ENCODE measurements at regions not wholly inside any gene's neighbourhood (a gene's known extent, or its start where the extent isn't known, plus 50 kb on each side); places are given as distances from the start of the nearest gene placed in this dataset.

DNA sequence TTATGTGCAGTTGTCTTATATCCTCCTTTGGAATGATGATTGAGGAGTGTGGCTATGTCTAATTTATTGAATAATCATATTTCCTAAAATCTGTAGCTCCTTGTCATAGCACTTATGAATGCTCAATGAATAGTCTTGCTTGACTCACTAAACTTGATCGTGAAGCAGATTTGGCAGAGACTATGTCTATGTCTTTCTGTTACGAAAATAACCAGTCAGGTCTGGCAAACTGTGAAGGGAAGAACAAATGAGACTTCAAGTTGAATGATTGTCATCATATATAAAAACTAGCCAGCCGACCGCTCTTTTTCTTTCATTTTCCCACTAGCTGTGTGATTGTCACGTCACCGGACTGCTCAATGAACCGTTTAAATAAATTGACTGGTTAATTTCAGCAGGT, 1303.9 kb upstream of the GJE1 start:
- DNase-seq, result no peak
- Histone ChIP-seq H3K4me1 (no peaks in the 10 kb centered on the region), H3K27me3 (ENCODE audit: low read depth) (no peaks in the 10 kb centered on the region), H3K9me3 (no peaks in the 10 kb centered on the region), H3K4me3 (no peak overlapping the region), H3K27ac (no peak overlapping the region), H3K36me3 (no peaks in the 10 kb centered on the region)
- intact Hi-C loops (cut with DNase I), result no loop called here
- no peak for ATAC-seq
- TF ChIP-seq, protein P1, sequence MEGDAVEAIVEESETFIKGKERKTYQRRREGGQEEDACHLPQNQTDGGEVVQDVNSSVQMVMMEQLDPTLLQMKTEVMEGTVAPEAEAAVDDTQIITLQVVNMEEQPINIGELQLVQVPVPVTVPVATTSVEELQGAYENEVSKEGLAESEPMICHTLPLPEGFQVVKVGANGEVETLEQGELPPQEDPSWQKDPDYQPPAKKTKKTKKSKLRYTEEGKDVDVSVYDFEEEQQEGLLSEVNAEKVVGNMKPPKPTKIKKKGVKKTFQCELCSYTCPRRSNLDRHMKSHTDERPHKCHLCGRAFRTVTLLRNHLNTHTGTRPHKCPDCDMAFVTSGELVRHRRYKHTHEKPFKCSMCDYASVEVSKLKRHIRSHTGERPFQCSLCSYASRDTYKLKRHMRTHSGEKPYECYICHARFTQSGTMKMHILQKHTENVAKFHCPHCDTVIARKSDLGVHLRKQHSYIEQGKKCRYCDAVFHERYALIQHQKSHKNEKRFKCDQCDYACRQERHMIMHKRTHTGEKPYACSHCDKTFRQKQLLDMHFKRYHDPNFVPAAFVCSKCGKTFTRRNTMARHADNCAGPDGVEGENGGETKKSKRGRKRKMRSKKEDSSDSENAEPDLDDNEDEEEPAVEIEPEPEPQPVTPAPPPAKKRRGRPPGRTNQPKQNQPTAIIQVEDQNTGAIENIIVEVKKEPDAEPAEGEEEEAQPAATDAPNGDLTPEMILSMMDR (IDR thresholded peaks at IDR 0.05), result no peak

DNA sequence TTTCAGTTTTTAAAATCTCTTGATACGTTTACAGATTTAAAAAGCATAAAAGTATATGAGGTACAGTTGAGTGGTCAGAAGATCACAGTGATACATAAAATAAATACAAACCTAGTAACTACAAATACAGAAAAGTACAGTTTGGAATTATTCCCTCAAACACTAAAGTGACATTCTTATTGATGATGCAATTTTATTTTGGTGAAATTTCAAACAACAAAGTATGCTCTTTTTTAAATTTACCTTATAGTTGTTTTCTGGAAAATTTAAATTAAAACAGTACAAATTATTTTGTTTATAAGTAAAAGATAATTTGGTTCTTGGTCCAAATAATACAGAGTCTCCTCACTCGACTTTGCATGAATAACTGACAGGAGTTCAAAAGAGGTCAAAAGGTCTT, 1305.1 kb upstream of the GJE1 start:
- TF ChIP-seq, protein P1 (IDR thresholded peaks at IDR 0.05), result no peak
- H3K4me3 ChIP-seq, result no peak overlapping the region
- no peak for DNase-seq
- no peaks in the 10 kb centered on the region for H3K4me1 ChIP-seq
- H3K27ac ChIP-seq, result no peak overlapping the region
- H3K9me3 ChIP-seq, result no peaks in the 10 kb centered on the region
- no peak for ATAC-seq
- no peaks in the 10 kb centered on the region for H3K27me3 ChIP-seq (ENCODE audit: low read depth)
- intact Hi-C loops (cut with DNase I), result no loop called here
- no peaks in the 10 kb centered on the region for H3K36me3 ChIP-seq

DNA sequence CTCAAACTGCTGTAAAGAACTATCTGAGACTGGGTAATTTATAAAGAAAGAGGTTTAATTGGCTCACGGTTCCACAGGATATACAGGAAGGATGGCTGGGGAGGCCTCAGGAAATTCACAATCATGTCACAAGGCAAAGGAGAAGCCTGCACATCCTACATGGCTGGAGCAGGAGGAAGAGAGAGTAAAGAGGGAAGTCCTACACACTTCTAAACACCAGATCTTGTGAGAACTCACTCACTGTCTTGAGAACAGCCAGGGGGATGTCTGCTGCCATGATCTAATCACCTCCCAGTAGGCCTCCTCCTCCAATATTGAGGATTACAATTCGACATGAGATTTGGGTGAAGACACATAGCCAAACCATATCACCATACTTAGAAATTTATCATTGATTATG, 1307.0 kb upstream of the GJE1 start:
- H3K27me3 ChIP-seq (ENCODE audit: low read depth), result no peaks in the 10 kb centered on the region
- no peaks in the 10 kb centered on the region for H3K9me3 ChIP-seq
- H3K4me3 ChIP-seq, result no peak overlapping the region
- intact Hi-C loops (cut with DNase I), result no loop called here
- DNase-seq (no peak), ATAC-seq (no peak)
- TF ChIP-seq, protein P1 (IDR thresholded peaks at IDR 0.05), result no peak
- H3K4me1 ChIP-seq, result no peaks in the 10 kb centered on the region
- no peaks in the 10 kb centered on the region for H3K36me3 ChIP-seq
- no peak overlapping the region for H3K27ac ChIP-seq

DNA sequence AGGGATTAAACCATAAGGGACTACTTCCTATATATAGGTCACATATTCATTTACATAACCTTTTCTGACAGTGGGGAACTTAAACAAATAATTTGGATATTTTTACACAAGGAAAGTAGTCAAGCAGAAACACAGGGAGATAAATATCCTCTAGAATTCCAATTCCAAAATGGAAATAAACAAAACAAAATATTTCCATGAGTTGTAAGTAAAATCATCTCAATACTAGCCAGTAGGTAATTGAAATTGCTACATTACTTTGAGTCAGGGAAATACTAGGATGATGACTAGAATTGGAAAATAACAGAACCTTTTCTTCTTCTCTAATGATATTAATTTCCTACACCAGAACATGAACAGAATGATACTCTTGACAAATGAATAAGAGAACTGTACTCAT, 1308.1 kb upstream of the GJE1 start:
- no peak overlapping the region for H3K4me3 ChIP-seq
- ATAC-seq (no peak), DNase-seq (no peak)
- TF ChIP-seq, protein P1 (IDR thresholded peaks at IDR 0.05), result no peak
- H3K27me3 ChIP-seq (ENCODE audit: low read depth), result no peaks in the 10 kb centered on the region
- intact Hi-C loops (cut with DNase I), result no loop called here
- H3K36me3 ChIP-seq, result no peaks in the 10 kb centered on the region
- H3K9me3 ChIP-seq, result no peaks in the 10 kb centered on the region
- H3K27ac ChIP-seq, result no peak overlapping the region
- no peaks in the 10 kb centered on the region for H3K4me1 ChIP-seq

DNA sequence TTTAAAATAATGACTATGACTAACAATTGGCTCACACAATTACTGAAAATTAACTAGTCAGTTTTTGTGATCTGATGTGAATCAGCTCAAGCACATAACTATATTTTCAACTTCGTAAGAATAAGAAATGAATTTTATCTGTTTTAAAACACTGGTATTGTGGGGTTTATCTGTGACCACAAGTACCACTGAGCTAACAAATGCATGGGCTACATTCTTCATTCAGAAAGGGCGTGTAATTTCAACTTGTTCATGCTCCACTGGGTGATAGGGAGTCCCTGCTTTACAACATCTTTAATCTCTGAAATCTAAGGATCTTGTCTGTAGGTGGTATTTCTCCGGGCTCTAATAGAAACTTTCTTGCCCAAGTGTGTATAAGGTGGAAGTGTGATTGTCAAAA, 1311.5 kb upstream of the GJE1 start:
- Histone ChIP-seq H3K27ac (no peak overlapping the region), H3K4me3 (no peak overlapping the region), H3K27me3 (ENCODE audit: low read depth) (no peaks in the 10 kb centered on the region), H3K9me3 (no peaks in the 10 kb centered on the region), H3K36me3 (no peaks in the 10 kb centered on the region), H3K4me1 (no peaks in the 10 kb centered on the region)
- TF ChIP-seq, protein P1 (IDR thresholded peaks at IDR 0.05), result no peak
- ATAC-seq, result no peak
- intact Hi-C loops (cut with DNase I), result no loop called here
- DNase-seq, result no peak

DNA sequence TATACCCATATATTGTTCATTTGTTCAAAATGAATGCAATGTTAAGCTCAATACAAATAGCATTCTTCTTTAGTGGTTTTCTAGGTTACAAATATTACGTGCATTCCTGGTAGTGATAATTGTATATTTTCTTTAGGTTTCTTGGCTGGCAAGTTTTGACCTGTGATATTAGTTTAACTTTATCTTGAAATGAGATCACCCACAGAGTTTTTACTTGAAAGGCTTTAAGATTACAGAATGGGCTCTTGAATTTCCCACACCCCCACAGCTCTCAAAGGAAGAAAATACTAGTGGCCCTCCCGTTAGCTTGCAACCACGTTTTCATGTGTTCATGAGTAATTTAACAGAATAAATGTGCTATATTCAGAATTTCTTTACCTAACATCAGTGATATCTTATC, 1315.5 kb upstream of the GJE1 start:
- H3K9me3 ChIP-seq, result no peaks in the 10 kb centered on the region
- H3K4me1 ChIP-seq, result no peaks in the 10 kb centered on the region
- no peak overlapping the region for H3K27ac ChIP-seq
- TF ChIP-seq, protein P1 (IDR thresholded peaks at IDR 0.05), result no peak
- ATAC-seq (no peak), DNase-seq (no peak)
- H3K36me3 ChIP-seq, result no peaks in the 10 kb centered on the region
- no peak overlapping the region for H3K4me3 ChIP-seq
- intact Hi-C loops (cut with DNase I), result no loop called here
- H3K27me3 ChIP-seq (ENCODE audit: low read depth), result no peaks in the 10 kb centered on the region

All from lower lobe of right lung (tissue), 2 donors.